Liver (tissue), 8 donors: ENCODE measurements at regions not wholly inside any gene's neighbourhood (a gene's known extent, or its start where the extent isn't known, plus 50 kb on each side); places are given as distances from the start of the nearest gene placed in this dataset.

Experiments used
- DNase-seq: peaks from one replicate; pipeline ENCODE4 v3.0.0-alpha.2; 2017; ENCODE audit warnings: low spot score
- H3K27ac ChIP-seq, 2 donors: one replicate each; pipeline ENCODE4 v1.7.0; 2013; ENCODE audit warnings: inconsistent platforms in 2 of 2, low read length in 2 of 2, control low read depth in 1 of 2, low read depth in 1 of 2, mild to moderate bottlenecking in 1 of 2
- H3K27me3 ChIP-seq, 4 donors: one replicate each; pipeline versions ENCODE4 v1.6.1 to v1.7.0; 2013; ENCODE audit warnings: low read length in 3 of 4, inconsistent platforms in 1 of 4, mild to moderate bottlenecking in 1 of 4, moderate library complexity in 1 of 4; ENCODE audit not compliant: control insufficient read depth in 4 of 4, insufficient read depth in 4 of 4
- H3K36me3 ChIP-seq, 4 donors: one replicate each; pipeline versions ENCODE4 v1.6.1 to v1.7.0; 2013; ENCODE audit warnings: low read length in 3 of 4, mild to moderate bottlenecking in 3 of 4, low read depth in 1 of 4, moderate library complexity in 1 of 4; ENCODE audit not compliant: control insufficient read depth in 4 of 4, insufficient read depth in 3 of 4
- H3K4me1 ChIP-seq, 4 donors: one replicate each; pipeline versions ENCODE4 v1.6.1 to v1.7.0; 2013; ENCODE audit warnings: low read length in 3 of 4, mild to moderate bottlenecking in 3 of 4, moderate library complexity in 1 of 4; ENCODE audit not compliant: control insufficient read depth in 4 of 4, insufficient read depth in 4 of 4
- H3K4me3 ChIP-seq, 3 donors: one replicate each; pipeline versions ENCODE4 v1.6.1 to v1.7.0; 2013; ENCODE audit warnings: low read length in 3 of 3, control low read depth in 1 of 3, low read depth in 1 of 3, mild to moderate bottlenecking in 1 of 3
- H3K9ac ChIP-seq, 2 donors: one replicate each; pipeline ENCODE4 v1.7.0; 2013; ENCODE audit warnings: low read length in 2 of 2, mild to moderate bottlenecking in 2 of 2, moderate library complexity in 2 of 2, control low read depth in 1 of 2, low read depth in 1 of 2
- H3K9me3 ChIP-seq, 4 donors: one replicate each; pipeline versions ENCODE4 v1.6.1 to v1.7.0; 2013; ENCODE audit warnings: low read length in 3 of 4; ENCODE audit not compliant: control insufficient read depth in 4 of 4
- EGR1 ChIP-seq, 2 donors: IDR thresholded peaks; 2 replicates each; pipeline ENCODE4 v1.6.1; 2016 to 2018; ENCODE audit warnings: antibody characterized with exemption in 2 of 2, low read depth in 2 of 2
- FOXA1 ChIP-seq: IDR thresholded peaks from 2 replicates; pipeline ENCODE4 v1.6.1; 2016; ENCODE audit warnings: antibody characterized with exemption
- FOXA2 ChIP-seq: IDR thresholded peaks from 2 replicates; pipeline ENCODE4 v1.6.1; 2016; ENCODE audit warnings: antibody characterized with exemption
- GABPA ChIP-seq, 2 donors: IDR thresholded peaks in 1 of 2; conservative IDR thresholded peaks in 1 of 2; 2 replicates each; pipeline ENCODE4 v1.6.1; 2016; ENCODE audit warnings: antibody characterized with exemption in 2 of 2, mild to moderate bottlenecking in 1 of 2, moderate library complexity in 1 of 2
- HNF4A ChIP-seq, 2 donors: conservative IDR thresholded peaks; 2 replicates each; pipeline ENCODE4 v1.6.1; 2016; ENCODE audit warnings: antibody characterized with exemption in 2 of 2, mild to moderate bottlenecking in 2 of 2
- HNF4G ChIP-seq: IDR thresholded peaks from 2 replicates; pipeline ENCODE4 v1.6.1; 2016; ENCODE audit warnings: antibody characterized with exemption
- JUND ChIP-seq, 2 donors: IDR thresholded peaks; 2 replicates each; pipeline ENCODE4 v1.6.1; 2016; ENCODE audit warnings: antibody characterized with exemption in 2 of 2
- NR2F2 ChIP-seq: IDR thresholded peaks from 2 replicates; pipeline ENCODE4 v1.6.1; 2016; ENCODE audit warnings: antibody characterized with exemption
- RAD21 ChIP-seq, 2 donors: IDR thresholded peaks; 2 replicates each; pipeline ENCODE4 v1.6.1; 2016; ENCODE audit warnings: antibody characterized with exemption in 2 of 2, mild to moderate bottlenecking in 2 of 2
- RXRA ChIP-seq, 2 donors: IDR thresholded peaks; 2 replicates each; pipeline ENCODE4 v1.6.1; 2017 to 2018; ENCODE audit warnings: antibody characterized with exemption in 2 of 2, mild to moderate bottlenecking in 1 of 2
- SP1 ChIP-seq: IDR thresholded peaks from 2 replicates; pipeline ENCODE4 v1.6.1; 2018; ENCODE audit warnings: antibody characterized with exemption, mild to moderate bottlenecking
- TAF1 ChIP-seq: conservative IDR thresholded peaks from 2 replicates; pipeline ENCODE4 v1.6.1; 2016; ENCODE audit warnings: antibody characterized with exemption, mild to moderate bottlenecking
- YY1 ChIP-seq: IDR thresholded peaks from 2 replicates; pipeline ENCODE4 v1.6.1; 2016; ENCODE audit warnings: antibody characterized with exemption, mild to moderate bottlenecking
- WGBS: extraction: QIAGEN DNeasy Blood & Tissue Kit; methylation state at CpG from one replicate; pipeline ENCODE4 v1.1.7; 2013; 5-methylcytosine and 5-hydroxymethylcytosine counted together
- TF ChIP-seq, protein P1 (sequence below): IDR thresholded peaks from 2 replicates; pipeline ENCODE4 v1.6.1; 2016; ENCODE audit warnings: antibody characterized with exemption
- TF ChIP-seq, protein P2 (sequence below): fragments of 150-350 bp; IDR thresholded peaks from 2 replicates; pipeline ENCODE4 v1.5.1; 2017; ENCODE audit warnings: improper control_type of control experiment, low read depth, low read length; ENCODE audit not compliant: missing input control
- TF ChIP-seq, protein P3 (sequence below): IDR thresholded peaks from 2 replicates; pipeline ENCODE4 v1.6.1; 2016; ENCODE audit warnings: antibody characterized with exemption, mild to moderate bottlenecking
- TF ChIP-seq, protein P4 (sequence below): IDR thresholded peaks from 2 replicates; pipeline ENCODE4 v1.6.1; 2016; ENCODE audit warnings: antibody characterized with exemption
- TF ChIP-seq, protein P5 (sequence below): IDR thresholded peaks from 2 replicates; pipeline ENCODE4 v1.6.1; 2016; ENCODE audit warnings: antibody characterized with exemption
- donor health status: healthy.
- donor health status: healthy.
- donor health status: healthy.
- donor health status: healthy.
- donor health status: healthy.

DNA sequence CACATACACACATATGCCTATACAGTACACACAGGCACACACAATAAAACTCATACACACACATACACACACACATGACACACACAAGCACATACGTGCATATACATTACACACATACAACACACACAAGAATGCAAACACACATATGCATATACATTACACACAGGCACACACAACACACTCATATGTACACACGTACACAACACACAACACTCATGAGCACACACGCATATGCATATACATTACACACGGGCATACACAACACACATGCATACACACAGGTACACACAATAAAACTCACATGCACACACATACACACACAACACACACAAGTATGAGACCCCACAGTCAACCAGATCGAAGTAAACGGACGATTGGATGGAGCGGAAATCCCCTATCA, 238.2 kb downstream of the ERMARD start:
- Histone ChIP-seq H3K4me3 (no peak overlapping the region), H3K27me3 (no peaks in the 10 kb centered on the region), H3K27ac (no peak overlapping the region)

More for the DNA sequence above, 238.2 kb downstream of the ERMARD start:
- no peaks in the 10 kb centered on the region for H3K36me3 ChIP-seq
- WGBS, result 79% methylated on average over 8 of the region's 8 CpGs
- peaks cover 0 to 1% (median 0%) of the 10 kb centered on the region in 4 donors for H3K4me1 ChIP-seq
- TF ChIP-seq RAD21 (IDR thresholded peaks at IDR 0.05), result no peak
- TF ChIP-seq SP1, result no peak
- no peak for TF ChIP-seq RXRA (IDR thresholded peaks at IDR 0.05)
- TF ChIP-seq, protein P1, sequence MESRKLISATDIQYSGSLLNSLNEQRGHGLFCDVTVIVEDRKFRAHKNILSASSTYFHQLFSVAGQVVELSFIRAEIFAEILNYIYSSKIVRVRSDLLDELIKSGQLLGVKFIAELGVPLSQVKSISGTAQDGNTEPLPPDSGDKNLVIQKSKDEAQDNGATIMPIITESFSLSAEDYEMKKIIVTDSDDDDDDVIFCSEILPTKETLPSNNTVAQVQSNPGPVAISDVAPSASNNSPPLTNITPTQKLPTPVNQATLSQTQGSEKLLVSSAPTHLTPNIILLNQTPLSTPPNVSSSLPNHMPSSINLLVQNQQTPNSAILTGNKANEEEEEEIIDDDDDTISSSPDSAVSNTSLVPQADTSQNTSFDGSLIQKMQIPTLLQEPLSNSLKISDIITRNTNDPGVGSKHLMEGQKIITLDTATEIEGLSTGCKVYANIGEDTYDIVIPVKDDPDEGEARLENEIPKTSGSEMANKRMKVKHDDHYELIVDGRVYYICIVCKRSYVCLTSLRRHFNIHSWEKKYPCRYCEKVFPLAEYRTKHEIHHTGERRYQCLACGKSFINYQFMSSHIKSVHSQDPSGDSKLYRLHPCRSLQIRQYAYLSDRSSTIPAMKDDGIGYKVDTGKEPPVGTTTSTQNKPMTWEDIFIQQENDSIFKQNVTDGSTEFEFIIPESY, result no peak
- TF ChIP-seq NR2F2, result no peak
- TF ChIP-seq JUND (IDR thresholded peaks at IDR 0.05), result no peak
- no peak for TF ChIP-seq EGR1 (IDR thresholded peaks at IDR 0.05; ENCODE audit: low read depth in 2 of 2)
- no peak for TF ChIP-seq HNF4A (conservative IDR thresholded peaks at IDR 0.05)
- TF ChIP-seq, protein P2, sequence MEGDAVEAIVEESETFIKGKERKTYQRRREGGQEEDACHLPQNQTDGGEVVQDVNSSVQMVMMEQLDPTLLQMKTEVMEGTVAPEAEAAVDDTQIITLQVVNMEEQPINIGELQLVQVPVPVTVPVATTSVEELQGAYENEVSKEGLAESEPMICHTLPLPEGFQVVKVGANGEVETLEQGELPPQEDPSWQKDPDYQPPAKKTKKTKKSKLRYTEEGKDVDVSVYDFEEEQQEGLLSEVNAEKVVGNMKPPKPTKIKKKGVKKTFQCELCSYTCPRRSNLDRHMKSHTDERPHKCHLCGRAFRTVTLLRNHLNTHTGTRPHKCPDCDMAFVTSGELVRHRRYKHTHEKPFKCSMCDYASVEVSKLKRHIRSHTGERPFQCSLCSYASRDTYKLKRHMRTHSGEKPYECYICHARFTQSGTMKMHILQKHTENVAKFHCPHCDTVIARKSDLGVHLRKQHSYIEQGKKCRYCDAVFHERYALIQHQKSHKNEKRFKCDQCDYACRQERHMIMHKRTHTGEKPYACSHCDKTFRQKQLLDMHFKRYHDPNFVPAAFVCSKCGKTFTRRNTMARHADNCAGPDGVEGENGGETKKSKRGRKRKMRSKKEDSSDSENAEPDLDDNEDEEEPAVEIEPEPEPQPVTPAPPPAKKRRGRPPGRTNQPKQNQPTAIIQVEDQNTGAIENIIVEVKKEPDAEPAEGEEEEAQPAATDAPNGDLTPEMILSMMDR, result no peak
- TF ChIP-seq YY1, result no peak
- TF ChIP-seq, protein P3, sequence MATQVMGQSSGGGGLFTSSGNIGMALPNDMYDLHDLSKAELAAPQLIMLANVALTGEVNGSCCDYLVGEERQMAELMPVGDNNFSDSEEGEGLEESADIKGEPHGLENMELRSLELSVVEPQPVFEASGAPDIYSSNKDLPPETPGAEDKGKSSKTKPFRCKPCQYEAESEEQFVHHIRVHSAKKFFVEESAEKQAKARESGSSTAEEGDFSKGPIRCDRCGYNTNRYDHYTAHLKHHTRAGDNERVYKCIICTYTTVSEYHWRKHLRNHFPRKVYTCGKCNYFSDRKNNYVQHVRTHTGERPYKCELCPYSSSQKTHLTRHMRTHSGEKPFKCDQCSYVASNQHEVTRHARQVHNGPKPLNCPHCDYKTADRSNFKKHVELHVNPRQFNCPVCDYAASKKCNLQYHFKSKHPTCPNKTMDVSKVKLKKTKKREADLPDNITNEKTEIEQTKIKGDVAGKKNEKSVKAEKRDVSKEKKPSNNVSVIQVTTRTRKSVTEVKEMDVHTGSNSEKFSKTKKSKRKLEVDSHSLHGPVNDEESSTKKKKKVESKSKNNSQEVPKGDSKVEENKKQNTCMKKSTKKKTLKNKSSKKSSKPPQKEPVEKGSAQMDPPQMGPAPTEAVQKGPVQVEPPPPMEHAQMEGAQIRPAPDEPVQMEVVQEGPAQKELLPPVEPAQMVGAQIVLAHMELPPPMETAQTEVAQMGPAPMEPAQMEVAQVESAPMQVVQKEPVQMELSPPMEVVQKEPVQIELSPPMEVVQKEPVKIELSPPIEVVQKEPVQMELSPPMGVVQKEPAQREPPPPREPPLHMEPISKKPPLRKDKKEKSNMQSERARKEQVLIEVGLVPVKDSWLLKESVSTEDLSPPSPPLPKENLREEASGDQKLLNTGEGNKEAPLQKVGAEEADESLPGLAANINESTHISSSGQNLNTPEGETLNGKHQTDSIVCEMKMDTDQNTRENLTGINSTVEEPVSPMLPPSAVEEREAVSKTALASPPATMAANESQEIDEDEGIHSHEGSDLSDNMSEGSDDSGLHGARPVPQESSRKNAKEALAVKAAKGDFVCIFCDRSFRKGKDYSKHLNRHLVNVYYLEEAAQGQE, result no peak
- TF ChIP-seq HNF4G, result no peak
- TF ChIP-seq, protein P4, sequence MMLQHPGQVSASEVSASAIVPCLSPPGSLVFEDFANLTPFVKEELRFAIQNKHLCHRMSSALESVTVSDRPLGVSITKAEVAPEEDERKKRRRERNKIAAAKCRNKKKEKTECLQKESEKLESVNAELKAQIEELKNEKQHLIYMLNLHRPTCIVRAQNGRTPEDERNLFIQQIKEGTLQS, result no peak
- TF ChIP-seq, protein P5, sequence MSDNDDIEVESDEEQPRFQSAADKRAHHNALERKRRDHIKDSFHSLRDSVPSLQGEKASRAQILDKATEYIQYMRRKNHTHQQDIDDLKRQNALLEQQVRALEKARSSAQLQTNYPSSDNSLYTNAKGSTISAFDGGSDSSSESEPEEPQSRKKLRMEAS, result no peak
- TF ChIP-seq TAF1, result no peak
- TF ChIP-seq GABPA (IDR thresholded peaks at IDR 0.05 in 1 of 2, conservative IDR thresholded peaks at IDR 0.05 in 1 of 2), result no peak
- TF ChIP-seq FOXA2, result no peak
- no peak for TF ChIP-seq FOXA1
- no peaks in the 10 kb centered on the region for H3K9me3 ChIP-seq
- DNase-seq, result no peak
- no peak overlapping the region for H3K9ac ChIP-seq
